HCT116 (cell line): ENCODE measurements at regions not wholly inside any gene's neighbourhood (a gene's known extent, or its start where the extent isn't known, plus 50 kb on each side); places are given as distances from the start of the nearest gene placed in this dataset.

Experiments
- ATAC-seq: fragments of 200-7000 bp; cut with Tn5 transposase; 2 replicates; pipeline ENCODE4 v1.9.1; 2020; ENCODE audit warnings: mild to moderate bottlenecking, moderate library complexity
- BruUV-seq: library from RNA; stranded (reverse); fragments of 400-500 nt; replicated peaks from 2 replicates; lab custom pipeline; 2021; lab: Mats Ljungman, UMichigan
- CTCF ChIA-PET: fragments of 300-600 bp; sonication (Branson Sonifier 250); formaldehyde crosslinking; loops from one replicate; lab custom pipeline; 2021; ENCODE audit warnings: antibody characterized with exemption; lab: Charles Lee
- POLR2A ChIA-PET: fragments of 300-600, 350-600 bp; sonication (Branson Sonifier 250); formaldehyde crosslinking; loops from one replicate; lab custom pipeline; 2021; ENCODE audit warnings: antibody characterized with exemption; lab: Charles Lee
- RAD21 ChIA-PET, 2 experiments: fragments of 300-600 bp; sonication (Branson Sonifier 250); formaldehyde crosslinking; loops; one replicate each; lab custom pipeline; 2023; ENCODE audit warnings: low total read pairs in 2 of 2; ENCODE audit not compliant: uncharacterized antibody in 2 of 2, unreplicated experiment in 2 of 2, low non-redundant PET in 1 of 2; lab: Charles Lee
- DNase-seq: peaks from one replicate; pipeline ENCODE4 v3.0.0-alpha.2; 2010; ENCODE audit warnings: low read depth, low spot score
- H2AFZ ChIP-seq: fragments of 200-600 bp; shearing (Covaris generic), sonication (generic); 2 replicates; pipeline ENCODE4 v1.6.1; 2017; ENCODE audit warnings: low read depth, mixed run types, mixed read lengths, antibody characterized with exemption, low read length; ENCODE audit not compliant: poor library complexity, severe bottlenecking
- H3K27ac ChIP-seq: 2 replicates; pipeline ENCODE4 v1.5.1; 2012; ENCODE audit warnings: low read depth, low read length
- H3K27me3 ChIP-seq: fragments of 200-600 bp; sonication (generic); 2 replicates; pipeline ENCODE4 v1.6.1; 2016; ENCODE audit warnings: mixed run types, low read length, mixed read lengths; ENCODE audit not compliant: insufficient read depth
- H3K36me3 ChIP-seq, 2 experiments: fragments of 200-500 bp in 1 of 2; fragments of 200-600 bp in 1 of 2; sonication (Bioruptor generic) in 1 of 2; sonication (generic) in 1 of 2; 2 replicates each; pipeline versions ENCODE4 v1.5.1 to v1.6.1; 2014 to 2016; ENCODE audit warnings: low read length in 2 of 2, inconsistent platforms in 1 of 2, mixed read lengths in 1 of 2, mixed run types in 1 of 2; ENCODE audit not compliant: insufficient read depth in 2 of 2, control insufficient read depth in 1 of 2
- H3K4me1 ChIP-seq, 2 experiments: fragments of 200-600 bp in 1 of 2; sonication (generic) in 1 of 2; 2 replicates each; pipeline versions ENCODE4 v1.5.1 to v1.6.1; 2012 to 2017; ENCODE audit warnings: low read length in 2 of 2, inconsistent platforms in 1 of 2, mild to moderate bottlenecking in 1 of 2, mixed read lengths in 1 of 2, mixed run types in 1 of 2, moderate library complexity in 1 of 2; ENCODE audit not compliant: insufficient read depth in 2 of 2, control insufficient read depth in 1 of 2
- H3K4me2 ChIP-seq: fragments of 200-600 bp; sonication (generic); 2 replicates; pipeline ENCODE4 v1.6.1; 2017; ENCODE audit warnings: mixed run types, low read length, mixed read lengths
- H3K4me3 ChIP-seq, 2 experiments: fragments of 200-600 bp in 1 of 2; sonication (generic) in 1 of 2; replicated peaks in 1 of 2; 2 replicates each; pipeline ENCODE4 v1.5.1; 2011 to 2016; ENCODE audit warnings: low read length in 2 of 2, control low read depth in 1 of 2, low read depth in 1 of 2, mild to moderate bottlenecking in 1 of 2, mixed read lengths in 1 of 2, mixed run types in 1 of 2
- H3K79me2 ChIP-seq: fragments of 200-600 bp; sonication (generic); 2 replicates; pipeline ENCODE4 v1.6.1; 2017; ENCODE audit warnings: mild to moderate bottlenecking, mixed run types, low read length, moderate library complexity, mixed read lengths; ENCODE audit not compliant: insufficient read depth
- H3K9ac ChIP-seq: fragments of 200-600 bp; sonication (generic); 2 replicates; pipeline ENCODE4 v1.6.1; 2016; ENCODE audit warnings: low read length, mixed read lengths
- H3K9me2 ChIP-seq: fragments of 200-600 bp; sonication (generic), shearing (Covaris generic); 2 replicates; pipeline ENCODE4 v1.6.1; 2017; ENCODE audit warnings: mixed run types, mild to moderate bottlenecking, moderate library complexity; ENCODE audit not compliant: insufficient read depth
- H3K9me3 ChIP-seq, 2 experiments: fragments of 200-500 bp in 1 of 2; fragments of 200-600 bp in 1 of 2; sonication (Bioruptor generic) in 1 of 2; sonication (generic) in 1 of 2; 2 replicates each; pipeline ENCODE4 v1.6.1; 2014 to 2017; ENCODE audit warnings: low read length in 2 of 2, mixed read lengths in 2 of 2, inconsistent platforms in 1 of 2, low read depth in 1 of 2, mild to moderate bottlenecking in 1 of 2, mixed run types in 1 of 2, moderate library complexity in 1 of 2; ENCODE audit not compliant: control insufficient read depth in 1 of 2, insufficient read depth in 1 of 2
- H4K20me1 ChIP-seq: fragments of 200-600 bp; sonication (generic), shearing (Covaris generic); 2 replicates; pipeline ENCODE4 v1.6.1; 2017; ENCODE audit warnings: mixed run types, mild to moderate bottlenecking, moderate library complexity; ENCODE audit not compliant: insufficient read depth
- CTCF ChIP-seq, 3 experiments: fragments of 200-600 bp in 1 of 3; sonication (generic) in 1 of 3; IDR thresholded peaks in 2 of 3; conservative IDR thresholded peaks in 1 of 3; 2 replicates each; pipeline ENCODE4 v1.5.1; 2012 to 2017; ENCODE audit warnings: low read depth in 2 of 3, low read length in 2 of 3, antibody characterized with exemption in 1 of 3, borderline replicate concordance in 1 of 3, control low read depth in 1 of 3, mild to moderate bottlenecking in 1 of 3, mixed read lengths in 1 of 3, mixed run types in 1 of 3, moderate library complexity in 1 of 3; ENCODE audit not compliant: insufficient read depth in 1 of 3
- POLR2A ChIP-seq: IDR thresholded peaks from 2 replicates; pipeline ENCODE4 v1.7.0; 2011; ENCODE audit warnings: borderline replicate concordance; ENCODE audit not compliant: insufficient read depth, insufficient read length; ENCODE audit errors: extremely low read depth
- REST ChIP-seq: IDR thresholded peaks from 2 replicates; pipeline ENCODE4 v1.6.1; 2012; ENCODE audit warnings: low read depth
- SRF ChIP-seq: IDR thresholded peaks from 2 replicates; pipeline ENCODE4 v1.6.1; 2012; ENCODE audit warnings: low read depth
- intact Hi-C: fragments of 100-400 bp; cut with micrococcal nuclease; formaldehyde crosslinking; loops from 2 replicates; pipeline ENCODE4 v1.10.0; 2022

GRCh38 chr9:2321523-2322148 lies 300.0 kb upstream of the VLDLR start:
- Histone ChIP-seq H3K9ac (no peak overlapping the region), H2AFZ (no peak overlapping the region), H3K4me3 (no peak overlapping the region), H4K20me1 (no peaks in the 10 kb centered on the region), H3K27ac (no peak overlapping the region), H3K4me2 (no peak overlapping the region), H3K79me2 (no peaks in the 10 kb centered on the region), H3K9me2 (no peaks in the 10 kb centered on the region), H3K36me3 (no peaks in the 10 kb centered on the region), H3K4me1 (no peaks in the 10 kb centered on the region), H3K27me3 (no peaks in the 10 kb centered on the region), H3K9me3 (no peaks in the 10 kb centered on the region)
- TF ChIP-seq POLR2A (no peak), CTCF (IDR thresholded peaks at IDR 0.05 in 2 of 3, conservative IDR thresholded peaks at IDR 0.05 in 1 of 3; ENCODE audit: borderline replicate concordance in 1 of 3, insufficient read depth in 1 of 3, low read depth in 2 of 3, low read length in 2 of 3) (peak in 1 of 3 experiments; percentile 15; a peak in 1 of 6 replicates), REST (no peak), SRF (no peak)
- no TSS peak for BruUV-seq
- ChIA-PET RAD21 (no interaction called here), POLR2A (no interaction called here), CTCF (no interaction called here)
- ATAC-seq (peak; percentile 46), DNase-seq (no peak)
- intact Hi-C loops, result no loop called here
